BLaER1 treated with 17β-estradiol and CSF1 and Interleukin-3, amounts not matched to agents 10 nM and 100 nM (cell line): ENCODE measurements at regions not wholly inside any gene's neighbourhood (a gene's known extent, or its start where the extent isn't known, plus 50 kb on each side); places are given as distances from the start of the nearest gene placed in this dataset.

Source experiments
- H3K27ac ChIP-seq, 11 experiments: shearing (Covaris generic); formaldehyde crosslinking; 2 replicates each; pipeline ENCODE4 v1.8.1; 2022
- H3K27me3 ChIP-seq, 11 experiments: shearing (Covaris generic); formaldehyde crosslinking; 2 replicates each; pipeline ENCODE4 v1.8.1; 2022
- H3K36me3 ChIP-seq, 11 experiments: shearing (Covaris generic); formaldehyde crosslinking; 2 replicates each; pipeline ENCODE4 v1.8.1; 2022
- H3K4me1 ChIP-seq, 10 experiments: shearing (Covaris generic); formaldehyde crosslinking; 2 replicates each; pipeline ENCODE4 v1.8.1; 2022
- H3K4me2 ChIP-seq, 11 experiments: shearing (Covaris generic); formaldehyde crosslinking; 2 replicates each; pipeline ENCODE4 v1.8.1; 2022
- H3K4me3 ChIP-seq, 10 experiments: shearing (Covaris generic); formaldehyde crosslinking; 2 replicates each; pipeline ENCODE4 v1.8.1; 2022
- H3K9ac ChIP-seq, 11 experiments: shearing (Covaris generic); formaldehyde crosslinking; 2 replicates each; pipeline ENCODE4 v1.8.1; 2022
- H3K9me3 ChIP-seq, 11 experiments: shearing (Covaris generic); formaldehyde crosslinking; replicated peaks in 1 of 11; 2 replicates each; pipeline ENCODE4 v1.8.1; 2022
- H4K20me1 ChIP-seq, 11 experiments: shearing (Covaris generic); formaldehyde crosslinking; 2 replicates each; pipeline ENCODE4 v1.8.1; 2022
- Cebpa-rat ChIP-seq, 11 experiments: shearing (Covaris generic); IDR thresholded peaks; 2 replicates each; pipeline ENCODE4 v1.8.1; 2022

DNA sequence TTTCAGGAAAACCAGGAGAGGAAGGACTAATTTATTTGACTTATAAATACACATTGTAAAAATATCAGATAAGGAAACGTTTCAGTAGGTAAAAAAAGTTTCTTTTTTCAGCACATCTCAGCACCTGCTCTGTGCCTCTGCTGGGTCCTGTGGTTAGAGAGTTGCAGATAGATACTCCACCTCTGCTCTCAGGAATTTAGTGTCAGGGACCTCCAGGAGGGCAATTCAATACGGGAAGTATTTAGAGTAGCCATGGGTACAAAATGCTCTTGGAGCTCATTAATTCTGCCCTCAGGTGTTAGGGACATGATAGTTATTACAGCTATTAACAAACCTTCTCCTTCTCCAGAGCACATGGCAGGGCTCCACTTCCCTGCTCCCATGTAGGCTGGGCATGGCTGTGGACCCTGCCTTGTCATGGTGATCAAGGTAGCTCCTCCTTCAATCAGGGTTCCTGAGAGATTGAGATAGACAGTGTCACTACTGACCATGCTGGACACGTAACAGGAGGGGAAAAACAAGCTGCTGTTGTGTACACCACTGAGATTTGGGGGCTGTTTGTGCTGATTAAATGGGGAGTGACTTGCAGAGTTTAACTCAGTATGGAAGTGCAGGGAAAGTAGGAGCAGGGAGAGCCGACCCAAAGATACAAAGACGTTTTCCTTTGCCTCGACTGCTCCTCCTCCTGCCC is 185.6 kb upstream of the COPS8 start:
- Histone ChIP-seq H3K4me3 (no peak overlapping the region), H3K27ac (no peak overlapping the region), H3K9ac (no peak overlapping the region), H3K27me3 (no peaks in the 10 kb centered on the region), H4K20me1 (no peaks in the 10 kb centered on the region), H3K36me3 (no peaks in the 10 kb centered on the region), H3K4me2 (no peak overlapping the region), H3K4me1 (peaks cover 0 to 10% (median 0%) of the 10 kb centered on the region in 10 experiments; a peak in 2 of 20 replicates), H3K9me3 (no peaks in the 10 kb centered on the region)
- no peak for TF ChIP-seq Cebpa-rat (IDR thresholded peaks at IDR 0.05)

DNA sequence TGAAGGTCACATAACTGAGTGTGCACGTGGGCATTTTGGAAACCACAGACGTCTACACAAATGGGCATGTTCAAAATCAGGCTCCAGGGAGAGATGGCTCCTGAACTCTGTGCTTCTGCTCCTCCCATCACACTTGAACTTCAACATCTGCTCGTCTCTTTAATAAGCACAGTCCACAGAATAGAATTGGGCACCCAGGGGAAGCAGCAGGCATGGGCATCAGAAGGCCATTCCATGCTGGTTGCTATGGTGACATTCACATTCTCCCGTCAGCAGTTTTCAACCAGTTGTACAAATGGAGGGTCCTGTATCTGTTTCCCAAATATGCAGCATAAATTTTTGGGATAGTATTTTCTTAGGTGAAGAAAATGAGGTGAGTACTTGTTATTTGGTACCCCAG is 183.7 kb upstream of the COPS8 start:
- no peaks in the 10 kb centered on the region for H3K36me3 ChIP-seq
- H3K4me1 ChIP-seq: peaks cover 0 to 14% (median 3%) of the 10 kb centered on the region in 10 experiments; a peak in 14 of 20 replicates
- no peak overlapping the region for H3K4me2 ChIP-seq
- H3K27me3 ChIP-seq: no peaks in the 10 kb centered on the region
- H3K27ac ChIP-seq: no peak overlapping the region
- H4K20me1 ChIP-seq: no peaks in the 10 kb centered on the region
- no peak overlapping the region for H3K4me3 ChIP-seq
- no peak overlapping the region for H3K9ac ChIP-seq
- no peaks in the 10 kb centered on the region for H3K9me3 ChIP-seq
- no peak for TF ChIP-seq Cebpa-rat (IDR thresholded peaks at IDR 0.05)

DNA sequence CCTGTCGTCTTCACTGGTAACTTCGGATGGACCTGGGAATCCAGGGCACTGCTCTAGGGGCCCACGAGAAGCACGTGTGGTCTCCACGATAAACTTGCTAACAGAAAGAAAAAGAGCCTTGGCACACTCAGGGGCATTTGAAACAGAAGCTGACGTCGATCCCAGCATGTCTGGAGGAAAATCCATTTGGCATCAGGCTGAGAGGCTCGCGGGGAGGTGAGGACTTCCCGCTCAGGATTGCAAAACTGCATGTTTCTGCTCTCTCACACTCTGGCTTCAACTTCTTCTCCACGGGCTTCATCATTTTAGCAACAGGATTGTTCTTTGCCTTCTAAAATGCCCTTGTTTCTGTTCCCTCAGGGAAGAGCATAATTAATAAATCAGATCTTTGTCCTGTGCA is 181.7 kb upstream of the COPS8 start:
- Histone ChIP-seq H3K9me3 (no peaks in the 10 kb centered on the region), H3K4me3 (no peak overlapping the region), H3K9ac (no peak overlapping the region), H3K4me1 (peaks cover 12 to 34% (median 23%) of the 10 kb centered on the region in 10 experiments), H3K27me3 (no peaks in the 10 kb centered on the region), H4K20me1 (no peaks in the 10 kb centered on the region), H3K27ac (no peak overlapping the region), H3K36me3 (no peaks in the 10 kb centered on the region), H3K4me2 (no peak overlapping the region)
- TF ChIP-seq Cebpa-rat (IDR thresholded peaks at IDR 0.05): no peak

DNA sequence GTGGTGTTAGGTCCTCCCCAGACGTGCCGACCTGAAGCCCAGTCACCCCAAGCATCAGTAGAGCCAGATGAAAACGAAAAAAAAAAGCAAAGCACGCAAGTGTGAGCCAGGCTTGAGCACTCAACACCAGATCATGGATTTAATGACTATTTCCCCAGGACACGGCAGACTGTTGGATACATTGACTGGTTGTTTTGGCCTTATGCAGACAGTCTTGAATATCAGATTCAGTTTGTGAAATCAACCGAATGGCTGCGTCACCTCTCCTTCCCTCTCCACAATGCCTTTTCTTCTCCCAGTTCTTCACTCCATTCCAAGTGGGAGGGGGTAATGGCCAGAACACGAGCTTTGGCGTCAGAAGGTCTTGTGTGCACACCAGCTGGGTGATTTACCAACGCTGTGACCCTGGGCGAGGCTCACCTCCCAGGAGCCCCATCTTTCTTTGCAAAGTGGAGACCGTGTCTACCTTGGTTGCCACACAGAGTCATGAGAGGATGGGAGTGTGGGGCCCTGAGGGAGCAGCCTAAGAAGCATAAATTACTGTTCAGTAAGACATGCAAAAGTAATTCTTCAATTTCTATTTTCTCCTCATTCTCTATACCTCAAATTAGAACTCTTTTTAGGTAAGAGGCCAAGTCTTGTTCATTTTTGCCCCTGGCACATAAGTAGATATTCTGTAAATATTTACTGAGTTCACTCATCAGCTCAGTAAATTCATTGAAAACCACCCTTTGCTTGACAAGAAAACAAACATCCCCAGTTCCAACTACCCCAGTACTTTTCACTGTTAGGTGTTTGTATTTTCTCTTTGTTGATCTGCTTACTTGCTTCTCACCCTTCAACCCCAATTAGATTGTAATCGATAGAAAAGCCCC is 181.1 kb upstream of the COPS8 start:
- Histone ChIP-seq H4K20me1 (no peaks in the 10 kb centered on the region), H3K27ac (no peak overlapping the region), H3K9ac (no peak overlapping the region), H3K36me3 (no peaks in the 10 kb centered on the region), H3K4me2 (no peak overlapping the region), H3K9me3 (no peaks in the 10 kb centered on the region), H3K4me3 (no peak overlapping the region), H3K4me1 (peaks cover 12 to 39% (median 30%) of the 10 kb centered on the region in 10 experiments), H3K27me3 (no peaks in the 10 kb centered on the region)
- no peak for TF ChIP-seq Cebpa-rat (IDR thresholded peaks at IDR 0.05)

DNA sequence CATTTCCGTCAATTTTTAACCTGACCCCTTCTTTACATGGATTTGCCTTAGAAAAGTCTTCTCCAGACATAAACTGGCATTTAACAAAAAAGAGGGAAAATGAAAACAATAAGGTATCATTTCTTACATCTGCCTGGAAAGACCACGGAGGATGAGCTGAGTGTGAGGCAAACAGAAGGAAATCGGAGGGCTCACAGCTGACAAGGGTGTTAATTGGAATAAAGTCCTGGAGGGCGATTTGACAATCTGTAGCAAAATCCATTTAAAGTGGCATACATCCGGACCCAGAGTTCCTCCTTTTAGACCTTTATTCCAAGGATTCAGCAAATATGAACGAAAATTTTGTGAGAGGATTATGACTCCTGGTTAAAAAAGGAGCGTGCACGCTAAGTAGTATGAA is 179.7 kb upstream of the COPS8 start:
- H3K36me3 ChIP-seq: no peaks in the 10 kb centered on the region
- no peak overlapping the region for H3K4me2 ChIP-seq
- no peak overlapping the region for H3K4me3 ChIP-seq
- H3K27me3 ChIP-seq: no peaks in the 10 kb centered on the region
- no peak overlapping the region for H3K9ac ChIP-seq
- H3K27ac ChIP-seq: no peak overlapping the region
- no peaks in the 10 kb centered on the region for H3K9me3 ChIP-seq
- H3K4me1 ChIP-seq: peaks cover 13 to 41% (median 38%) of the 10 kb centered on the region in 10 experiments
- no peaks in the 10 kb centered on the region for H4K20me1 ChIP-seq
- TF ChIP-seq Cebpa-rat (IDR thresholded peaks at IDR 0.05): no peak

DNA sequence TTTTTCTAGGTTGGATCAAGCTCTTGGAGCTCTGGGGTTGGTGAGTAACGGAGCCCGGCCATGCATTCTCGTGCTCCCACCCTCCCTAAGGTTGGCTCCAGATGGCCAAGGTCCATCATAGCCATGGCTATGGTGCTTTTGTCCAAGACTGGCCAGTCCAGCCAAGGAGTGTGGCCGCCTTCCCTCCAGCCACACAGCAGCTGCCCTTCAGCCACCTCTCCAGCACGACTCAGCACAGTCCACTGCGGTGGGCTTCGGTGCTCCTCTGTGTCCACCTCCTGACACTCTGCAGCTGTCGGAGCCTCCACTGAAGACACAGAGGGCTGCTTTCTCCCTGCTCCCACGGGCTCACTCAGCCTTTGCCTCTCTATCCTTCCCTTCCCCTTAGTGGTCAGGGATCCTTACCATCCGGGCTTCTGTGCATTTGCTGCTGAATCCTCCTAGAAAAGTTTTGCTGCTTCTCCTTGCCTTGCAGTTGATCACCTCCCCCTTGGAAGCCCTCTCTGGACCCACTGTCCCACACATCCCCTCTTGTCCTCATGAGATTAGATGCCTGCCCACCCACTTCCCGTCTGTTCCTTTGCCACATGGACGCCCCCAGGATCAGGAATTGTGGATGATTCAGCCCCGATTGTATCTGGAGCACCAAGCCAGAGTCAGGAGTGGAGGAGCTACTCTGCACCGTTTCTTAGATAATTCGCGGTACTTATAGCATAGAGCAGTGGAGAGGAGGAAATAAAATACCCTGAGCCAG is 177.1 kb upstream of the COPS8 start:
- Histone ChIP-seq H3K27ac (peak overlapping the region in 6 of 11 experiments; percentile 7 to 66 (median 56); a peak in 9 of 22 replicates), H3K4me2 (peak overlapping the region in 10 of 11 experiments; percentile 13 to 62 (median 46); a peak in 14 of 22 replicates), H3K27me3 (no peaks in the 10 kb centered on the region), H4K20me1 (no peaks in the 10 kb centered on the region), H3K4me3 (no peak overlapping the region), H3K9me3 (no peaks in the 10 kb centered on the region), H3K4me1 (peaks cover 32 to 66% (median 64%) of the 10 kb centered on the region in 10 experiments), H3K9ac (no peak overlapping the region; a peak in 1 of 22 replicates), H3K36me3 (no peaks in the 10 kb centered on the region)
- TF ChIP-seq Cebpa-rat (IDR thresholded peaks at IDR 0.05): no peak

DNA sequence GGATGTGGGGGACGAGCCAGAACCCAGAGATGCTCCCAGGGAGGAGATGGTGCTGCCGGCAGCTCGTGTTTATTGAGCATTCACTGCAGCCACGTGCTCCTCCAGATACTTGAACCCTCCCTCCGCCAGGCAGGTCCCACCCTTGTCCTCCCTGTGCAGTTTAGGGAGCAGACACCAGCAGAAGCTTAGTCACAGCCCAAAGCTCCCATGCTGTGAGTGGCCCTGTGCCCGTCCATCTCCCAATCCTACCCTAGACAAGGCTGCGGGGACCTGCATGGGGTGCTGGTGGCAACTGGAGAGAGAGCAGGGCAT is 176.5 kb upstream of the COPS8 start:
- Histone ChIP-seq H3K4me1 (peaks cover 32 to 70% (median 66%) of the 10 kb centered on the region in 10 experiments), H4K20me1 (no peaks in the 10 kb centered on the region), H3K4me2 (peak overlapping the region in 7 of 11 experiments; percentile 29 to 62 (median 48); a peak in 13 of 22 replicates), H3K9ac (no peak overlapping the region), H3K27ac (peak overlapping the region in 4 of 11 experiments; percentile 43 to 66 (median 66); a peak in 5 of 22 replicates), H3K9me3 (no peaks in the 10 kb centered on the region), H3K36me3 (no peaks in the 10 kb centered on the region), H3K27me3 (no peaks in the 10 kb centered on the region), H3K4me3 (no peak overlapping the region)
- no peak for TF ChIP-seq Cebpa-rat (IDR thresholded peaks at IDR 0.05)

DNA sequence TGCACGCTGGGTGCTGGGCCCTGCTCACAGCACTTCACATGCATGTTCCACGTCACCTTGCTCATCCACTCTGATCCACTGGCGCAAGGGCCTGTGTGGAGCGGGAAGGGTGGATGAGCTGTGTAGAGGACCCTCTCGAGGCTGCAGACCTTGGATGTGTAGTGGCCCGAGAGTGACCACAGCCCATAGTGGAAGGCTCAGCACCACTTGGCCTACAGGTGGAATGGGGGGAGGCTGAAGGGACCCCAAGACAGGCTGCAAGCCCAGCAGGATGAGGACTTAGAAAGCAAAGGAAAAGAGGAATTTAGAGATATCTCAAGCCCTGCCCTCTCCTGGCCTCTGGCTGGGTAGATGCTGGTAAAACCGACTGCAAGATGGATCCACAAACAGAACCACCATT is 175.9 kb upstream of the COPS8 start:
- Histone ChIP-seq H3K9ac (no peak overlapping the region), H4K20me1 (no peaks in the 10 kb centered on the region), H3K27me3 (no peaks in the 10 kb centered on the region), H3K36me3 (no peaks in the 10 kb centered on the region), H3K9me3 (no peaks in the 10 kb centered on the region), H3K4me2 (peak overlapping the region in 9 of 11 experiments; percentile 20 to 62 (median 45); a peak in 15 of 22 replicates), H3K27ac (peak overlapping the region in 4 of 11 experiments; percentile 26 to 66 (median 54); a peak in 5 of 22 replicates), H3K4me1 (peaks cover 32 to 75% (median 68%) of the 10 kb centered on the region in 10 experiments), H3K4me3 (no peak overlapping the region)
- TF ChIP-seq Cebpa-rat (IDR thresholded peaks at IDR 0.05): no peak
